Skeletal muscle satellite cell (primary cell): ENCODE measurements at regions not wholly inside any gene's neighbourhood (a gene's known extent, or its start where the extent isn't known, plus 50 kb on each side); places are given as distances from the start of the nearest gene placed in this dataset.
"Not testable (repeated sequence)": the region's sequence is repeated elsewhere in the genome, so short reads cannot be mapped to it uniquely, and the experiment has no call there.

ENCODE experiments used
- H3K27me3 ChIP-seq: 2 replicates; pipeline ENCODE4 v1.7.0; 2013; ENCODE audit warnings: low read length; ENCODE audit not compliant: control insufficient read depth, insufficient read depth
- H3K36me3 ChIP-seq: 2 replicates; pipeline ENCODE4 v1.7.0; 2013; ENCODE audit warnings: mild to moderate bottlenecking, control low read depth, low read length; ENCODE audit not compliant: insufficient read depth
- H3K4me1 ChIP-seq: 2 replicates; pipeline ENCODE4 v1.7.0; 2013; ENCODE audit warnings: low read length; ENCODE audit not compliant: control insufficient read depth, insufficient read depth
- H3K4me2 ChIP-seq: 2 replicates; pipeline ENCODE4 v1.7.0; 2013; ENCODE audit warnings: mild to moderate bottlenecking, low read length
- H3K4me3 ChIP-seq: 2 replicates; pipeline ENCODE4 v1.7.0; 2013; ENCODE audit warnings: low read length
- H3K9ac ChIP-seq: 2 replicates; pipeline ENCODE4 v1.7.0; 2013; ENCODE audit warnings: mild to moderate bottlenecking, low read depth, low read length, moderate library complexity
- H3K9me3 ChIP-seq: replicated peaks from 2 replicates; pipeline ENCODE4 v1.7.0; 2013; ENCODE audit warnings: mild to moderate bottlenecking, control low read depth, low read length

DNA sequence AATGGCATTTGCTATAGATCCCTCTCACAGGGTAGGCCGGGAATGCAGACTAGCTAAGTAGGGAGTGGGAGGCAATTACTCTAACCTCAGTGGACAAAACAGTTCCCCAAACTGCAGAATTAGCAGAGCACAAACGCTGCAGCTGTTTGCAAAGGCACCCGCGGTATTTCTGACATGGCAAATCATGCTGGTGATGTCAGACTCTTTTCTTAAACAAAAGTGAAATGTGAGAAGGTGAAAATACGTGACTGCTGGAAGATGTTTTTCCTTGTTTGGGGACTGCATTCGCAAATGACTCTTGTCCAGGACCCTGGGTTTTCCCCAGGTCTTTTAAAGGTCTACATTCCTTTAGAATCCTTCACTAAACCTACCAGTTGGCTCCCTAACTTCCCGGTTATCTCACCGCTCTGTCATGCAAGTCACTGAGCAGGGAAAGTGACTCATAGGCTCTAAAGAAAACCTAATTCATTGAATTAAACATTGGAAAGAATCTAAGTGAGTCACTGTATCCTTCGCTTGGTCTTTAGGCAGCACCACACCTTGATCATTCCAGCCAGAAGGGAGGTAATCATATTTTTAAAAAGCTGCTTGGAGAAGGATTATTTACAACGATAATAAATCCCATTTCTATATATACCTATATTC lies 91.5 kb upstream of the DNAH5 start:
- H3K4me3 ChIP-seq: peak overlapping the region; percentile 49
- H3K9ac ChIP-seq: peak overlapping the region; percentile 79
- peak overlapping the region; percentile 75 for H3K4me2 ChIP-seq
- no peaks in the 10 kb centered on the region for H3K27me3 ChIP-seq
- no peaks in the 10 kb centered on the region for H3K9me3 ChIP-seq
- H3K4me1 ChIP-seq: peaks cover 72% of the 10 kb centered on the region
- H3K36me3 ChIP-seq: no peaks in the 10 kb centered on the region

DNA sequence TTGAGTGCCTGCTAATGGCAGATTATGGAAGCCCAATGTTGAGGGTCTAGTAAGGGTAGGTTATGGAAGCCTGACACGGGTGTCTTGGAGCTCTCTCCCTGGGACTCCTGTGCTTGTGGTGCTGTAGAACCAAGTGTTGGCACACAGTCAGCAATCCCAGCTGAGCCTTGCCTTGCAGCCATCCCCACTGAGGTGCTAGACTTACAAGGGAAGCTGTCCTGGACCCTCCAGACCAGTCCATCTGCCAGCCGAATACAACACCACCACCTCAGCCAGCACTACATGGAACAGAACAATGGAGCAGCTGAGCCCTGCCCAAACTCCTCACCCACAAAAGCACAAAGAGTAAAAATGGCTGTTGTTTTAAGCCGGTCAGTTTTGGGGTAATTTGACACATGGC lies 90.5 kb upstream of the DNAH5 start:
- H3K4me3 ChIP-seq: peak overlapping the region; percentile 49
- peak overlapping the region; percentile 78 for H3K9ac ChIP-seq
- H3K4me1 ChIP-seq: peaks cover 67% of the 10 kb centered on the region
- H3K4me2 ChIP-seq: peak overlapping the region; percentile 75
- H3K9me3 ChIP-seq: no peaks in the 10 kb centered on the region
- no peaks in the 10 kb centered on the region for H3K36me3 ChIP-seq
- H3K27me3 ChIP-seq: no peaks in the 10 kb centered on the region

DNA sequence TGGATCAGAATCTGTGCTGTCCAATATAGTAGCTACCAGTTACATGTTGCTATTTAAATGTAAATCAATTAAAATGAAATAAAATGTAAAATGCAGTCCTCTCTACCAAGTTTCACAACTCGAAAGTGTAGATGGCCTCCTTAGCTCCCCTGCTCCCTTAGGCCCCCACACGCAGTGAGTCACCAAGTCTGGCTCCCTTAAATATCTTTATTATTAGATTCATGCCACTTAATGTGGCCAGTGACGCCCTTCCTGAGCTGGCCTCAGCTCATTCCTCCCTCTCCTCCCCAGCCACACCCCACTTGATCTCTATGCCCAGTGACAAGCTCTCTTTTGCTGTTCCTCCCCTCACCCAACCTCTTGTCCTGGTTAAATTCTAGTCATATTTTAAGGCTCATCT lies 88.4 kb upstream of the DNAH5 start:
- H3K4me3 ChIP-seq: no peak overlapping the region
- H3K9me3 ChIP-seq: no peaks in the 10 kb centered on the region
- peaks cover 47% of the 10 kb centered on the region for H3K4me1 ChIP-seq
- no peaks in the 10 kb centered on the region for H3K36me3 ChIP-seq
- H3K27me3 ChIP-seq: no peaks in the 10 kb centered on the region
- peak overlapping the region; percentile 31 for H3K4me2 ChIP-seq
- H3K9ac ChIP-seq: peak overlapping the region; percentile 20

DNA sequence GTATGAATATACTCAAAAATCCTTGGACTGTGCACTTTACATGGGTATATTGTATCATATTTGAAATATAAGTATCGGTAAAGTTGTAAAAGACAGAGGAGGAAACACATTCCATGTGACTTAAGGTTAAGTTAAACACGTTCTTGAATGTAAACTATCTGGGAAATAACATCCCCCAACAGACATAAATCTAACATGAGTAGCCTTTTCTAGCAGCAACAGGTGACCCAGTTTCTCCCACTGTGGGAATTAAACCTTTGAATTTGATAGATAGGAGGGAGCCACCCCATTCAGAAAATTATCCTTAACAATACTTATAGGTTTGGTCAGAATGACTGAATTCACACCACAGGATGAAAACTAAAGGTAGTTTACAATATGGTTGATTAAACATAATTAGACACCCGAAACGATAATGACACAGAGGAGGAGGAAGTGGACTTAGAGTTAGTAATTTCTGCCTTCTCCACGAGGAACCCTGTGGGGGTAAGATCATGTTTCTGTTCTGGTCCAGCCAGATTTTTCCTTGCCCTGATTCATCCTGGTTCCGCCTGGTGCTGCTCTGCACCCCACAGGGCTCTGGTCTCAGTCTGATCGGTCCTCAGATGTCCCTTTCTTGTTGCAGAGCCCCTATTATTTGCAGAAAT lies 84.6 kb upstream of the DNAH5 start:
- H3K4me1 ChIP-seq: peaks cover 12% of the 10 kb centered on the region
- H3K27me3 ChIP-seq: no peaks in the 10 kb centered on the region
- no peaks in the 10 kb centered on the region for H3K36me3 ChIP-seq
- H3K9ac ChIP-seq: no peak overlapping the region
- H3K4me2 ChIP-seq: no peak overlapping the region
- no peak overlapping the region for H3K4me3 ChIP-seq
- no peaks in the 10 kb centered on the region for H3K9me3 ChIP-seq

DNA sequence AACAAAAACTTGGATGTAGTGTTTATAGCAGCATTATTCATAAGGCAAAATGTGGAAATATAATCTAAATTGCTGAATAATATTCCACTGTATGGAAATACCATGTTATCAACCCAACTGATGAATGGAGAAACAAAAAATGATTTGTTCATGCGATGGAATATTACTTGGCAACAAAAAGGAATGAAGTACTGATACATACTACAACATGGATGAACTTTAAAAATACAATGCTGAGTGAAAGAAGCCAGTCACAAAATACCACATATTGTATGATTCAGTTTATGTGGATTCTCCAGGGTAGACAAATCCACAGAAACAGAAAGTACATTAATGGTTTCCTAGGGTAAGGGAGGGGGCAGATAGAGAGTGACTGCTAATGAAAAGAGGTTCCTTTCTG lies 83.7 kb upstream of the DNAH5 start:
- no peaks in the 10 kb centered on the region for H3K27me3 ChIP-seq
- H3K9me3 ChIP-seq: no peaks in the 10 kb centered on the region
- no peaks in the 10 kb centered on the region for H3K36me3 ChIP-seq
- H3K4me2 ChIP-seq: no peak overlapping the region
- H3K9ac ChIP-seq: no peak overlapping the region
- peaks cover 8% of the 10 kb centered on the region for H3K4me1 ChIP-seq
- H3K4me3 ChIP-seq: no peak overlapping the region

DNA sequence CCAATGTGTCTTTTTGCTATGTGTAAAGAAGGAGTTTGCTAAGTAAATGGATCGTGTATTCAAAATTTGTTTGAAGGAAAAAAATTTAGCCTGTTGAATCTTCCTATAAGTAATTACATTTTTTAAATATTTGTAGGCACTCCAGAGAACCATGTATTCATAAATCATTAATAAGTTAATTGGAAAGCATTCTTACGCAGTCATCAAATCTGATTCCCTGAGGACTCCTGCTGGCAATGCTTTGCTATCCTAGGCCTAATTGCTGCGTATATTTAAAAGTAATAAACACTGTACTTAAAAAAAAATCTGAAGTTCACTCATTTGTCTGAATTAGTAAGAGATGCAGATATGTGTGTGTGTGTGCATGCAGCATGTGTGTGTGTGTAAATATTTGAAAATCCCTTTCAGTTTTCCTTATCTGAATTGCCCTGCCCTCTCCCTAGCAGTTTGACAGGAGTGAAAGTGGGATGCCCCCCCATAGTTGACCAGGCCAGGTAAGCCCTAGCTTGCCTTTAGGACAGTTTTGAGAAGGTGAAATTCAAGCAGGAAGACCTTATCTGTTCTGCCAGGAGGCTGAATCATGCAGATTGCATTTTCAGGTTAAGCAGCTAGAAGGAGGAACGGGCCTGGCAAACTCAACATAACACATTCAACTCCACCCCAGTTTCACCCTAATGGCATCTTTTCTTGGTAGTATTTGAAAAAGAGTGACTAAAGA lies 81.2 kb upstream of the DNAH5 start:
- no peaks in the 10 kb centered on the region for H3K4me1 ChIP-seq
- no peaks in the 10 kb centered on the region for H3K36me3 ChIP-seq
- H3K4me3 ChIP-seq: no peak overlapping the region
- no peaks in the 10 kb centered on the region for H3K27me3 ChIP-seq
- no peak overlapping the region for H3K9ac ChIP-seq
- no peaks in the 10 kb centered on the region for H3K9me3 ChIP-seq
- no peak overlapping the region for H3K4me2 ChIP-seq

DNA sequence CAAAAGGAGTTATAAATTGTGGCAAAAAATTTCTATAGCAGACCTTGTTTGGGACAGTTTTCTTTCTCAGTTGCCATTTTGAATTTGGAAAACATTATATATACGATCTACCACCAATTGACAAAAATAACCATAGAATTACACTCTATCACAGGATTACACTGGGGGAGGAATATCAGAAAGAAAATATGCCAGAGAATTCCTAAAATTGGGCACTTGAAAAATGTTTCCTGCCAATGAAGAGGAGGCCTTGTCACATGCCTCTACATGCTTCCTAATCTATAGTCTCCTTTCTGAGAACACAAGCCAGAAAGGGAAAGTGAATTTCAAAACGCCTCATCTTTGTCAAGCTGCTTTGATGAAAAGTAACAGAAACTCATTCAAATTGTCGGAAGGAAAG lies 78.5 kb upstream of the DNAH5 start:
- H3K4me2 ChIP-seq: no peak overlapping the region
- H3K4me1 ChIP-seq: no peaks in the 10 kb centered on the region
- no peaks in the 10 kb centered on the region for H3K9me3 ChIP-seq
- no peak overlapping the region for H3K4me3 ChIP-seq
- no peaks in the 10 kb centered on the region for H3K36me3 ChIP-seq
- H3K27me3 ChIP-seq: no peaks in the 10 kb centered on the region
- no peak overlapping the region for H3K9ac ChIP-seq

DNA sequence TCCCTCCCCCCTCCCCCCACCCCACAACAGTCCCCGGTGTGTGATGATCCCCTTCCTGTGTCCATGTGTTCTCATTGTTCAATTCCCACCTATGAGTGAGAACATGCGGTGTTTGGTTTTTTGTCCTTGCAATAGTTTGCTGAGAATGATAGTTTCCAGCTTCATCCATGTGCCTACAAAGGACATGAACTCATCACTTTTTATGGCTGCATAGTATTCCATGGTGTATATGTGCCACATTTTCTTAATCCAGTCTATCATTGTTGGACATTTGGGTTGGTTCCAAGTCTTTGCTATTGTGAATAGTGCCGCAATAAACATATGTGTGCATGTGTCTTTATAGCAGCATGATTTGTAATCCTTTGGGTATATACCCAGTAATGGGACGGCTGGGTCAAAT lies 76.5 kb upstream of the DNAH5 start:
- not testable (repeated sequence) for H3K9me3 ChIP-seq, H3K4me2 ChIP-seq, H3K4me1 ChIP-seq, H3K9ac ChIP-seq, H3K27me3 ChIP-seq, H3K36me3 ChIP-seq, H3K4me3 ChIP-seq

DNA sequence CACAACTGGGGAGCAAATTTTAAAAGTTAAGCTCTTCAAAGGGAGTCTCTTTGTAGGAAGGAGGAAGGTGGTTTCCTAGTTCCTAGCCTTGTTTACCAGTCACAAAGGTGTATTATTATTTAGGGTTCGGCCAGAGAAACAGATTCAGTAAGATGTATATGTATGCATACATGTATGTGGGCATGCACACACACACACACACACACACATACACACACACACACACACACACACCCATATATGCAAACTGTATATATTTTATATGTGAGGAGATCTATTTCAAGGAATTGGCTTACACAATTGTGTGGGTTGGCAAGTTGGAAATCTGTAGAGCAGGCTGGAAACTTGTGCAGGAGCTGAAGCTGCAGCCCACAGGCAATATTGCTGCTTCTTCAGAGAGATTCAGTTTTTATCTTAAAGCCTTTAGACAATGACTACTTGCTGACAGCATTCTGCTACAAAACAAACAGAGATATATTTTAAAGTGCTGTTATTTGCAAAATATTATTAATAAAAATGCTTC lies 75.3 kb upstream of the DNAH5 start:
- Histone ChIP-seq H3K4me2 (no peak overlapping the region), H3K4me3 (no peak overlapping the region), H3K27me3 (no peaks in the 10 kb centered on the region), H3K36me3 (no peaks in the 10 kb centered on the region), H3K9me3 (no peaks in the 10 kb centered on the region), H3K9ac (no peak overlapping the region), H3K4me1 (peaks cover 6% of the 10 kb centered on the region)

DNA sequence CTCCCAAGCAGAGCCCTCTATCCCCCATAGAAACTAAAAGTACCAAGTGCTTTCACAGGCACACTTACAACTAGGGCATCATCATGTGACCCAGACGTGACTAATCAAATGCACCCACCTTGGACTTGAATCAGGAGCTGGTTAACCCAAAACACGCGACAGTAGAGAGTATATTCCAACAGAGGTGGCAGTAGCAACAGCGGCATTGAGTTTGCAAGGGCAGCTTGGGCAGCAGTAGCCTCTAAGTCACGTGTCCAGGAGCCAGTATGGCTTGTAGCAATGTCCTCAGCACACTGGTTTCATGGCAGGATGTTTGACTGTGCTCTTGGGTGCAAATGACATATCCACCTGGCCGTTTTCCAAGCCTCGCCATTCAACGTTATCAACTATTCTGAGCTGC lies 73.4 kb upstream of the DNAH5 start:
- Histone ChIP-seq H3K9me3 (no peaks in the 10 kb centered on the region), H3K36me3 (no peaks in the 10 kb centered on the region), H3K4me2 (no peak overlapping the region), H3K4me1 (peaks cover 6% of the 10 kb centered on the region), H3K9ac (no peak overlapping the region), H3K4me3 (no peak overlapping the region), H3K27me3 (no peaks in the 10 kb centered on the region)

DNA sequence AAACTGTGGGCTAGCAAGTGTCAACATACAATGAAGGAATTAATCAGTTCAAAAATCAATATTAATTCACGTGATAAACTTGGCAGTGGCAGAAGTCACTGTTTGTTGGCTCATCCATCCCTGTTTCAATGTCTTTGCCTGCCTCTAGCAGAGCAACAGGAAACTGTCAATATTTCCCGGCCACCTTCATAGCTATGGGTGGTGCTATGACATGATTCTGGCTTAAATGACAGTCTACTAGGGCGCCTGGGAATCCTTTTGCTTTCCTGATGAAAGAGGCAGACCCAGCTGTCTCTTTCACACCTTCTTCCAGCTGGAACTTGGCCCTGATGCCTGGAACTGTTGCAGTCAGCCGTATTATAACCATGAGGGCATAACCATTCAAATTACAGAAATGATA lies 72.1 kb upstream of the DNAH5 start:
- Histone ChIP-seq H3K4me1 (peaks cover 12% of the 10 kb centered on the region), H3K4me3 (no peak overlapping the region), H3K4me2 (peak overlapping the region; percentile 21), H3K27me3 (no peaks in the 10 kb centered on the region), H3K36me3 (no peaks in the 10 kb centered on the region), H3K9ac (no peak overlapping the region), H3K9me3 (no peaks in the 10 kb centered on the region)
